Activated naive CD4-positive, alpha-beta T cell treated with Interleukin-2 at 50 U/mL for 16 hours (primary cell): ENCODE measurements at regions not wholly inside any gene's neighbourhood (a gene's known extent, or its start where the extent isn't known, plus 50 kb on each side); places are given as distances from the start of the nearest gene placed in this dataset.

Source experiments
- DNase-seq: peaks from one replicate; pipeline ENCODE4 v3.0.0-alpha.2; 2020

GRCh38 chr13:31614073-31614472 lies 125.3 kb upstream of the RXFP2 start:
- DNase-seq, result no peak

- DNase-seq, result no peak
Measured at GRCh38 chr13:31614704-31615103, 124.6 kb upstream of the RXFP2 start.

GRCh38 chr13:31625115-31625514 lies 114.2 kb upstream of the RXFP2 start:
- no peak for DNase-seq

- no peak for DNase-seq
Measured at GRCh38 chr13:31627097-31627845, 112.1 kb upstream of the RXFP2 start.

GRCh38 chr13:31629085-31629780 lies 110.1 kb upstream of the RXFP2 start:
- no peak for DNase-seq

GRCh38 chr13:31631071-31631470 lies 108.3 kb upstream of the RXFP2 start:
- no peak for DNase-seq

- DNase-seq, result no peak
Measured at GRCh38 chr13:31631746-31632145, 107.6 kb upstream of the RXFP2 start.

GRCh38 chr13:31638577-31638976 lies 100.7 kb upstream of the RXFP2 start:
- DNase-seq, result no peak

GRCh38 chr13:31639443-31640163 lies 99.7 kb upstream of the RXFP2 start:
- no peak for DNase-seq

- no peak for DNase-seq
Measured at GRCh38 chr13:31649766-31650165, 89.6 kb upstream of the RXFP2 start.

- no peak for DNase-seq
Measured at GRCh38 chr13:31653730-31654129, 85.6 kb upstream of the RXFP2 start.

GRCh38 chr13:31663880-31664585 lies 75.3 kb upstream of the RXFP2 start:
- no peak for DNase-seq

- DNase-seq, result no peak
Measured at GRCh38 chr13:31670831-31671617, 68.3 kb upstream of the RXFP2 start.

- DNase-seq, result no peak
Measured at GRCh38 chr13:31674051-31674450, 65.3 kb upstream of the RXFP2 start.

GRCh38 chr13:31675440-31675953 lies 63.8 kb upstream of the RXFP2 start:
- no peak for DNase-seq

- DNase-seq, result no peak
Measured at GRCh38 chr13:31681133-31681532, 58.2 kb upstream of the RXFP2 start.

- no peak for DNase-seq
Measured at GRCh38 chr13:31684466-31684865, 54.9 kb upstream of the RXFP2 start.

- DNase-seq, result no peak
Measured at GRCh38 chr13:31686670-31687425, 52.5 kb upstream of the RXFP2 start.
